Astrocyte (in vitro differentiated cells and primary cell): ENCODE measurements at regions not wholly inside any gene's neighbourhood (a gene's known extent, or its start where the extent isn't known, plus 50 kb on each side); places are given as distances from the start of the nearest gene placed in this dataset.

Experiments
- EZH2 ChIP-seq: IDR thresholded peaks from 2 replicates; pipeline ENCODE4 v1.6.1; 2012; ENCODE audit warnings: mild to moderate bottlenecking, low read length, inconsistent platforms; ENCODE audit not compliant: insufficient read depth
- TF ChIP-seq, protein P1 (sequence below): IDR thresholded peaks from 2 replicates; pipeline ENCODE4 v1.5.1; 2011; ENCODE audit warnings: low read depth, mild to moderate bottlenecking, inconsistent platforms, low read length, moderate library complexity; ENCODE audit not compliant: insufficient read depth

GRCh38 chr2:18170642-18171041 lies 292.2 kb downstream of the KCNS3 start:
- TF ChIP-seq, protein P1, sequence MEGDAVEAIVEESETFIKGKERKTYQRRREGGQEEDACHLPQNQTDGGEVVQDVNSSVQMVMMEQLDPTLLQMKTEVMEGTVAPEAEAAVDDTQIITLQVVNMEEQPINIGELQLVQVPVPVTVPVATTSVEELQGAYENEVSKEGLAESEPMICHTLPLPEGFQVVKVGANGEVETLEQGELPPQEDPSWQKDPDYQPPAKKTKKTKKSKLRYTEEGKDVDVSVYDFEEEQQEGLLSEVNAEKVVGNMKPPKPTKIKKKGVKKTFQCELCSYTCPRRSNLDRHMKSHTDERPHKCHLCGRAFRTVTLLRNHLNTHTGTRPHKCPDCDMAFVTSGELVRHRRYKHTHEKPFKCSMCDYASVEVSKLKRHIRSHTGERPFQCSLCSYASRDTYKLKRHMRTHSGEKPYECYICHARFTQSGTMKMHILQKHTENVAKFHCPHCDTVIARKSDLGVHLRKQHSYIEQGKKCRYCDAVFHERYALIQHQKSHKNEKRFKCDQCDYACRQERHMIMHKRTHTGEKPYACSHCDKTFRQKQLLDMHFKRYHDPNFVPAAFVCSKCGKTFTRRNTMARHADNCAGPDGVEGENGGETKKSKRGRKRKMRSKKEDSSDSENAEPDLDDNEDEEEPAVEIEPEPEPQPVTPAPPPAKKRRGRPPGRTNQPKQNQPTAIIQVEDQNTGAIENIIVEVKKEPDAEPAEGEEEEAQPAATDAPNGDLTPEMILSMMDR: no peak
- TF ChIP-seq EZH2: no peak
